MM.1S (cell line): ENCODE measurements at regions not wholly inside any gene's neighbourhood (a gene's known extent, or its start where the extent isn't known, plus 50 kb on each side); places are given as distances from the start of the nearest gene placed in this dataset.

Experiments used
- DNase-seq: peaks from one replicate; pipeline ENCODE4 v3.0.0-alpha.2; 2015
- H2AFZ ChIP-seq: fragments of 300-600 bp; sonication (generic); 2 replicates; pipeline ENCODE4 v1.6.0; 2016; ENCODE audit warnings: antibody characterized with exemption, low read length
- H3F3A ChIP-seq: fragments of 300-600 bp; sonication (generic); 2 replicates; pipeline ENCODE4 v1.6.1; 2016; ENCODE audit warnings: mild to moderate bottlenecking, antibody characterized with exemption, low read length, moderate library complexity, mixed read lengths; ENCODE audit not compliant: insufficient read depth
- H3K27ac ChIP-seq: fragments of 300-600 bp; sonication (generic); 2 replicates; pipeline ENCODE4 v1.5.1; 2016; ENCODE audit warnings: mild to moderate bottlenecking, low read length
- H3K27me3 ChIP-seq: fragments of 300-600 bp; sonication (generic); replicated peaks from 2 replicates; pipeline ENCODE4 v1.6.0; 2016; ENCODE audit warnings: low read length; ENCODE audit not compliant: insufficient read depth
- H3K36me3 ChIP-seq: fragments of 300-600 bp; sonication (generic); replicated peaks from 2 replicates; pipeline ENCODE4 v1.6.1; 2016; ENCODE audit warnings: mild to moderate bottlenecking, low read length, mixed read lengths; ENCODE audit not compliant: insufficient read depth
- H3K4me1 ChIP-seq: fragments of 300-600 bp; sonication (generic); 2 replicates; pipeline ENCODE4 v1.6.1; 2016; ENCODE audit warnings: low read length, mixed read lengths
- H3K4me2 ChIP-seq: fragments of 300-600 bp; sonication (generic); 2 replicates; pipeline ENCODE4 v1.6.0; 2016; ENCODE audit warnings: low read depth, low read length
- H3K4me3 ChIP-seq: fragments of 300-600 bp; sonication (generic); 2 replicates; pipeline ENCODE4 v1.5.1; 2016; ENCODE audit warnings: low read length, mixed read lengths
- H3K79me2 ChIP-seq: fragments of 300-600 bp; sonication (generic); 2 replicates; pipeline ENCODE4 v1.6.1; 2016; ENCODE audit warnings: mixed run types, low read length, mixed read lengths
- H3K9ac ChIP-seq: fragments of 300-600 bp; sonication (generic); 2 replicates; pipeline ENCODE4 v1.6.1; 2016; ENCODE audit warnings: low read length, mixed read lengths
- H3K9me2 ChIP-seq: fragments of 300-600 bp; sonication (generic); replicated peaks from 2 replicates; pipeline ENCODE4 v1.6.1; 2016; ENCODE audit warnings: mild to moderate bottlenecking, low read length, mixed read lengths; ENCODE audit not compliant: insufficient read depth
- H3K9me3 ChIP-seq: fragments of 300-600 bp; sonication (generic); replicated peaks from 2 replicates; pipeline ENCODE4 v1.6.1; 2016; ENCODE audit warnings: mild to moderate bottlenecking, low read length, mixed read lengths; ENCODE audit not compliant: insufficient read depth
- H4K20me1 ChIP-seq: fragments of 300-600 bp; sonication (generic); 2 replicates; pipeline ENCODE4 v1.6.1; 2016; ENCODE audit warnings: mild to moderate bottlenecking, low read length, moderate library complexity, mixed read lengths; ENCODE audit not compliant: insufficient read depth
- EZH2 ChIP-seq: fragments of 300-600 bp; sonication (generic); optimal IDR thresholded peaks from 2 replicates; pipeline ENCODE3; 2017; ENCODE audit warnings: low read depth, mild to moderate bottlenecking, antibody characterized with exemption, low read length, mixed read lengths
- EZH2phosphoT487 ChIP-seq: fragments of 300-600 bp; sonication (generic); IDR thresholded peaks from 2 replicates; pipeline ENCODE4 v1.6.1; 2018; ENCODE audit warnings: antibody characterized with exemption, low read length
- TF ChIP-seq, protein P1 (sequence below): fragments of 300-600 bp; sonication (generic); IDR thresholded peaks from 2 replicates; pipeline ENCODE4 v1.5.1; 2016; ENCODE audit warnings: antibody characterized with exemption, low read length, mixed read lengths

DNA sequence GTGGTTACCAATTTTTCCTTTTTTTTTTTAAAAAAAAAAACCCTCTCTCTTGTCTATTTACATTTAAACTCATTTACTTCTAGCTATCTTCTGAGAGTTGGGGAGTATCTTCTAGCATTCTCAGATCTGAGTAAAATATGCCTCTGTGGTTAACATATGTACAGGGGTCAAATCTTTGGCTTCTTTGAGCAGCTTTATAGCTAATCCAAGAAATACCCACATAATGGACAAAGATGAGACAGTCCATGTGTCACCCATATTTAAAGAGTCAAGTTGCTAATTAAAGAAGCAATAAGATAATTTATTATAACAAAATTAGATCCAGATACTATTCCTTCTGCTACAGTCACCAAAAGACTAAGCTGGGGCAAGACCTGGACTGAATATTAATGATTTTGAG is 139.0 kb upstream of the HNRNPA3 start:
- Histone ChIP-seq H3K9me3 (no peaks in the 10 kb centered on the region), H3K27me3 (no peaks in the 10 kb centered on the region)
- TF ChIP-seq EZH2 (no peak), EZH2phosphoT487 (no peak)
- TF ChIP-seq, protein P1, sequence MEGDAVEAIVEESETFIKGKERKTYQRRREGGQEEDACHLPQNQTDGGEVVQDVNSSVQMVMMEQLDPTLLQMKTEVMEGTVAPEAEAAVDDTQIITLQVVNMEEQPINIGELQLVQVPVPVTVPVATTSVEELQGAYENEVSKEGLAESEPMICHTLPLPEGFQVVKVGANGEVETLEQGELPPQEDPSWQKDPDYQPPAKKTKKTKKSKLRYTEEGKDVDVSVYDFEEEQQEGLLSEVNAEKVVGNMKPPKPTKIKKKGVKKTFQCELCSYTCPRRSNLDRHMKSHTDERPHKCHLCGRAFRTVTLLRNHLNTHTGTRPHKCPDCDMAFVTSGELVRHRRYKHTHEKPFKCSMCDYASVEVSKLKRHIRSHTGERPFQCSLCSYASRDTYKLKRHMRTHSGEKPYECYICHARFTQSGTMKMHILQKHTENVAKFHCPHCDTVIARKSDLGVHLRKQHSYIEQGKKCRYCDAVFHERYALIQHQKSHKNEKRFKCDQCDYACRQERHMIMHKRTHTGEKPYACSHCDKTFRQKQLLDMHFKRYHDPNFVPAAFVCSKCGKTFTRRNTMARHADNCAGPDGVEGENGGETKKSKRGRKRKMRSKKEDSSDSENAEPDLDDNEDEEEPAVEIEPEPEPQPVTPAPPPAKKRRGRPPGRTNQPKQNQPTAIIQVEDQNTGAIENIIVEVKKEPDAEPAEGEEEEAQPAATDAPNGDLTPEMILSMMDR: no peak

DNA sequence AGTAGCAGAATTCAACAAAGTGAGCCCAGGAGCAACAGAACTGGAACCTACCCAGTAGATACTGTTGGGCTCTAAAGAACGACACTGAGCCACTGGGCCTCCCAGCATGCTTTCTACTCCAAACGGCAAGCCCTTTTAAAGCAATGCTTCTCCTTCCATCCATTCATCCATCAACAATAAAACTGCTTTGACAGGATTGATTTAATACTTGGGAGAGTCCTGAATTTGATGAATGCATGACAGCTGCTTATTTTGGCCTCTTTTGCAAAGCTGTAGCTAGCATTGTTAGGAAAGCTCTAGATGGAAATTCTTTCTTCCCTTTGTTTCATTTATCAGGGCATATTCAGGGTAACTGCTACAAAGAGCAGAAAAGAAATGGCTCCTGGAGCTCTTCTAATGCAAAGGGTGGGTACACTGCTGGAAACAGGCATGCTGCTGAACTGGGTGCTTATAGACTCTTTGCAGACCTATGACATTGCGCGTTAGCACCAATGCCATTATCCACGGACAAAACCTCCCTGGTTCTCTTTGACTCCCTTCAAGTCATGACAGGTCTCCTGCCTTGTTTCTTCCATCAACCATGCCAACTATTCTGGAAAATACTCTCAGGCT is 138.4 kb upstream of the HNRNPA3 start:
- no peaks in the 10 kb centered on the region for H3F3A ChIP-seq
- H3K36me3 ChIP-seq: no peaks in the 10 kb centered on the region
- H3K27me3 ChIP-seq: no peaks in the 10 kb centered on the region
- H2AFZ ChIP-seq: no peak overlapping the region
- no peaks in the 10 kb centered on the region for H3K9me3 ChIP-seq
- no peak overlapping the region for H3K9ac ChIP-seq
- H3K4me2 ChIP-seq: no peak overlapping the region
- H4K20me1 ChIP-seq: no peaks in the 10 kb centered on the region
- no peak for DNase-seq
- TF ChIP-seq EZH2phosphoT487: no peak
- TF ChIP-seq, protein P1: no peak
- H3K4me3 ChIP-seq: no peak overlapping the region
- no peaks in the 10 kb centered on the region for H3K9me2 ChIP-seq
- H3K4me1 ChIP-seq: no peaks in the 10 kb centered on the region
- no peak overlapping the region for H3K27ac ChIP-seq
- H3K79me2 ChIP-seq: no peaks in the 10 kb centered on the region

More for the DNA sequence above, 139.0 kb upstream of the HNRNPA3 start:
- Histone ChIP-seq H3K4me3 (no peak overlapping the region), H3K4me1 (no peaks in the 10 kb centered on the region), H3K9me2 (no peaks in the 10 kb centered on the region), H3K36me3 (no peaks in the 10 kb centered on the region), H3F3A (no peaks in the 10 kb centered on the region), H2AFZ (no peak overlapping the region), H3K4me2 (no peak overlapping the region), H4K20me1 (no peaks in the 10 kb centered on the region), H3K9ac (no peak overlapping the region), H3K79me2 (no peaks in the 10 kb centered on the region), H3K27ac (no peak overlapping the region)
- no peak for DNase-seq

DNA sequence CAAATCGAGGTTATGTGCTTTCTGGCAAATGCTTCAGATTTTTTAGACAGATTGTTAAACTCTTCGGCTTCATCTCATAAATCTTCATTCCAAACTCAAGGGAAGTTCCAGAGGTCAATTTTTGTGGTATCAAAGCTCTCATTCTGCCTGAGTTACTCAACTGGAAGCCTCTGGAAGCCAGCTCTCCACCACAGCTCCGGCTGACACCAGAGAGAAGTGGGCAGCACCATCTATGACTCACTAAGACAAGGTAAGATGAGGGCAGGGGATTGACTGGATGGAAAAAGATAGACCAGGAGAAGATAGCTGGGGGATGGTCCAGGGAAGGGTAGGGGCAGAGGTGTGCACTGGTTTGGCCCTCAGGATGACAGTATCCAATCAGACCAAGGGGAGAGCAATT is 137.3 kb upstream of the HNRNPA3 start:
- Histone ChIP-seq H3K4me3 (no peak overlapping the region), H3K9me3 (no peaks in the 10 kb centered on the region), H3K27ac (no peak overlapping the region), H3K9me2 (no peaks in the 10 kb centered on the region), H3K36me3 (no peaks in the 10 kb centered on the region), H3K79me2 (no peaks in the 10 kb centered on the region), H3F3A (no peaks in the 10 kb centered on the region), H4K20me1 (no peaks in the 10 kb centered on the region), H3K4me2 (no peak overlapping the region), H3K9ac (no peak overlapping the region), H3K4me1 (no peaks in the 10 kb centered on the region), H2AFZ (no peak overlapping the region), H3K27me3 (no peaks in the 10 kb centered on the region)
- TF ChIP-seq, protein P1: no peak
- TF ChIP-seq EZH2: no peak
- TF ChIP-seq EZH2phosphoT487: no peak
- DNase-seq: no peak
